ENCODE measurements at regions not wholly inside any gene's neighbourhood (a gene's known extent, or its start where the extent isn't known, plus 50 kb on each side); places are given as distances from the start of the nearest gene placed in this dataset.
"Not testable (repeated sequence)": the region's sequence is repeated elsewhere in the genome, so short reads cannot be mapped to it uniquely, and the experiment has no call there.

- not testable (repeated sequence) for H3K27me3 ChIP-seq, H3K27ac ChIP-seq, H3K36me3 ChIP-seq, H3K4me3 ChIP-seq, H3K4me1 ChIP-seq, DNase-seq, ATAC-seq
- intact Hi-C loops (cut with DNase I), result loop anchor here in 1 of 10 donors (2.0 kb wide), 1 partner anchor 16 kb away; no protein-coding TSS in a partner anchor
- H3K9me3 ChIP-seq, result peaks cover 0 to 42% (median 0%) of the 10 kb centered on the region in 12 donors
- 92 to 96% (median 93%) methylated on average over 2 of the region's 2 CpGs for WGBS, 4 donors
These were observed 132.0 kb downstream of the LEPR start for GRCh38 chr1:65552484-65552883.

GRCh38 chr1:65554086-65554764 is 133.8 kb downstream of the LEPR start:
- intact Hi-C loops (cut with DNase I); H3K4me1 ChIP-seq; DNase-seq; H3K27ac ChIP-seq; H3K36me3 ChIP-seq; H3K4me3 ChIP-seq; ATAC-seq; H3K27me3 ChIP-seq: not testable (repeated sequence)
- H3K9me3 ChIP-seq, result peaks cover 0 to 42% (median 0%) of the 10 kb centered on the region in 12 donors
- 56 to 73% (median 65%) methylated on average over 5 to 6 of the region's 6 CpGs for WGBS, 4 donors

- Histone ChIP-seq H3K4me1 (no peaks in the 10 kb centered on the region), H3K36me3 (no peaks in the 10 kb centered on the region), H3K4me3 (no peak overlapping the region), H3K27me3 (no peaks in the 10 kb centered on the region), H3K27ac (no peak overlapping the region), H3K9me3 (peaks cover 0 to 42% (median 0%) of the 10 kb centered on the region in 12 donors)
- TF ChIP-seq, protein P1, sequence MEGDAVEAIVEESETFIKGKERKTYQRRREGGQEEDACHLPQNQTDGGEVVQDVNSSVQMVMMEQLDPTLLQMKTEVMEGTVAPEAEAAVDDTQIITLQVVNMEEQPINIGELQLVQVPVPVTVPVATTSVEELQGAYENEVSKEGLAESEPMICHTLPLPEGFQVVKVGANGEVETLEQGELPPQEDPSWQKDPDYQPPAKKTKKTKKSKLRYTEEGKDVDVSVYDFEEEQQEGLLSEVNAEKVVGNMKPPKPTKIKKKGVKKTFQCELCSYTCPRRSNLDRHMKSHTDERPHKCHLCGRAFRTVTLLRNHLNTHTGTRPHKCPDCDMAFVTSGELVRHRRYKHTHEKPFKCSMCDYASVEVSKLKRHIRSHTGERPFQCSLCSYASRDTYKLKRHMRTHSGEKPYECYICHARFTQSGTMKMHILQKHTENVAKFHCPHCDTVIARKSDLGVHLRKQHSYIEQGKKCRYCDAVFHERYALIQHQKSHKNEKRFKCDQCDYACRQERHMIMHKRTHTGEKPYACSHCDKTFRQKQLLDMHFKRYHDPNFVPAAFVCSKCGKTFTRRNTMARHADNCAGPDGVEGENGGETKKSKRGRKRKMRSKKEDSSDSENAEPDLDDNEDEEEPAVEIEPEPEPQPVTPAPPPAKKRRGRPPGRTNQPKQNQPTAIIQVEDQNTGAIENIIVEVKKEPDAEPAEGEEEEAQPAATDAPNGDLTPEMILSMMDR (IDR thresholded peaks at IDR 0.05), result no peak
- TF ChIP-seq POLR2A (IDR thresholded peaks at IDR 0.05), result no peak
- no peak for ATAC-seq
- 68 to 81% (median 73%) methylated on average over 8 of the region's 8 CpGs for WGBS, 4 donors
- DNase-seq, result no peak
- intact Hi-C loops (cut with DNase I), result no loop called here
These were observed 134.4 kb downstream of the LEPR start for GRCh38 chr1:65554829-65555228.

DNA sequence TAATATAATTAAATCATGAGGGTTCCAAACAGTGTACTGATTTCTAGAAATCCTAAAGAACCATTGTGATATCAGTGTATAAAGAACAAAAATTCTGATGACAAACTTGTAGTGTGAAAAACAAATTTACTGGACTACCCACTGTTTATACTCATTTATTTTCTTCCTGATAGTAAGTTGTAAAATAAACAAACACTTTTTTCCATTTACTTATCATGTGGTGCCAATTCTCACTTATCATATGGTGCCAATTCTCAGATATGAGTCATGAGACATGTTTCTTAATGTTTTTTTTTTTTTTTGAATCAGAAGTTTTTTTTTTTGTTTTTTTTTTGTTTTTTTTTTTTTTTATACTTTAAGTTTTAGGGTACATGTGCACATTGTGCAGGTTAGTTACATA is 137.7 kb downstream of the LEPR start:
- TF ChIP-seq, protein P1 (IDR thresholded peaks at IDR 0.05), result no peak
- TF ChIP-seq POLR2A (IDR thresholded peaks at IDR 0.05), result no peak
- intact Hi-C loops (cut with DNase I), result no loop called here
- H3K4me3 ChIP-seq, result no peak overlapping the region
- H3K4me1 ChIP-seq, result no peaks in the 10 kb centered on the region
- ATAC-seq (no peak), DNase-seq (no peak)
- H3K27ac ChIP-seq, result no peak overlapping the region
- no peaks in the 10 kb centered on the region for H3K27me3 ChIP-seq
- no peaks in the 10 kb centered on the region for H3K36me3 ChIP-seq
- H3K9me3 ChIP-seq, result peaks cover 0 to 20% (median 0%) of the 10 kb centered on the region in 12 donors

DNA sequence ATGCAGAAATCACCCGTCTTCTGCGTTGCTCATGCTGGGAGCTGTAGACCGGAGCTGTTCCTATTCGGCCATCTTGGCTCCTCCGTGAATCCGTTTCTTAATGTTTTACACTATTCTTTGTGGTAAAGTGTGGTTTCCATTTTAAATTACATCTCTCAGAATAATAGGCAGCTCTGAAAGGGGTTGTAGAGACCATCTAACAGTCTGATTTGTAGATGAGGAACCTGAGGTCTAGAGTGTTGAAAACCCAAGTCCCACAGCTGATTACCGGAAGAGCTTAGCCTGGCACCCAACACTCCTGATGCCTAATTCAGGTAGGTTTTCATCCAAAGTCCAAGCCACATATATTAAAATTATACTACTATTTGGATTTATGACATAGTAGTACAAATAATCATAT is 144.0 kb downstream of the LEPR start:
- no peaks in the 10 kb centered on the region for H3K27me3 ChIP-seq

More for the DNA sequence above, 144.0 kb downstream of the LEPR start:
- ATAC-seq (no peak), DNase-seq (no peak)
- no peak overlapping the region for H3K4me3 ChIP-seq
- no peak overlapping the region for H3K27ac ChIP-seq
- no peaks in the 10 kb centered on the region for H3K9me3 ChIP-seq
- intact Hi-C loops (cut with DNase I), result no loop called here
- WGBS, 4 donors, result 81 to 99% (median 98%) methylated on average over 6 to 7 of the region's 7 CpGs
- H3K4me1 ChIP-seq, result no peaks in the 10 kb centered on the region
- H3K36me3 ChIP-seq, result peaks cover 0 to 11% (median 0%) of the 10 kb centered on the region in 9 donors
- TF ChIP-seq POLR2A (IDR thresholded peaks at IDR 0.05), result no peak
- TF ChIP-seq, protein P1 (IDR thresholded peaks at IDR 0.05), result no peak

All from heart left ventricle (tissue), 16 donors.